Renal pelvis (tissue), 1 donor: ENCODE measurements at regions not wholly inside any gene's neighbourhood (a gene's known extent, or its start where the extent isn't known, plus 50 kb on each side); places are given as distances from the start of the nearest gene placed in this dataset.
"Not testable (repeated sequence)": the region's sequence is repeated elsewhere in the genome, so short reads cannot be mapped to it uniquely, and the experiment has no call there.

Experiments used
- DNase-seq: peaks from one replicate; pipeline ENCODE4 v3.0.0-alpha.2; 2013

- no peak for DNase-seq
Observed at GRCh38 chr14:86221755-86222154, 691.8 kb downstream of the FLRT2 start.

- no peak for DNase-seq
Observed at GRCh38 chr14:86221000-86221399, 691.1 kb downstream of the FLRT2 start.

- DNase-seq = no peak
Observed at GRCh38 chr14:86217523-86217922, 687.6 kb downstream of the FLRT2 start.

- DNase-seq = no peak
Observed at GRCh38 chr14:86203843-86204242, 673.9 kb downstream of the FLRT2 start.

GRCh38 chr14:86196471-86196870, 666.5 kb downstream of the FLRT2 start:
- no peak for DNase-seq

- DNase-seq = no peak
Observed at GRCh38 chr14:86193756-86194155, 663.8 kb downstream of the FLRT2 start.

- DNase-seq = no peak
Observed at GRCh38 chr14:86179980-86180379, 650.0 kb downstream of the FLRT2 start.

GRCh38 chr14:86168371-86168770, 638.4 kb downstream of the FLRT2 start:
- DNase-seq = no peak

- no peak for DNase-seq
Observed at GRCh38 chr14:86166541-86166940, 636.6 kb downstream of the FLRT2 start.

GRCh38 chr14:86153480-86153879, 623.5 kb downstream of the FLRT2 start:
- no peak for DNase-seq

- no peak for DNase-seq
Observed at GRCh38 chr14:86143248-86143647, 613.3 kb downstream of the FLRT2 start.

GRCh38 chr14:86141966-86142365, 612.0 kb downstream of the FLRT2 start:
- DNase-seq = no peak

GRCh38 chr14:86129426-86129825, 599.5 kb downstream of the FLRT2 start:
- no peak for DNase-seq

- no peak for DNase-seq
Observed at GRCh38 chr14:86124328-86124727, 594.4 kb downstream of the FLRT2 start.

- DNase-seq = no peak
Observed at GRCh38 chr14:86115972-86116371, 586.0 kb downstream of the FLRT2 start.

- not testable (repeated sequence) for DNase-seq
Observed at GRCh38 chr14:86110871-86111270, 580.9 kb downstream of the FLRT2 start.

- DNase-seq = no peak
Observed at GRCh38 chr14:86104691-86105265, 574.8 kb downstream of the FLRT2 start.

GRCh38 chr14:86094512-86094911, 564.6 kb downstream of the FLRT2 start:
- DNase-seq = no peak

GRCh38 chr14:86091811-86092210, 561.9 kb downstream of the FLRT2 start:
- no peak for DNase-seq

- DNase-seq = no peak
Observed at GRCh38 chr14:86088156-86088555, 558.2 kb downstream of the FLRT2 start.

GRCh38 chr14:86087377-86087776, 557.4 kb downstream of the FLRT2 start:
- no peak for DNase-seq

GRCh38 chr14:86086962-86087361, 557.0 kb downstream of the FLRT2 start:
- DNase-seq = no peak

- no peak for DNase-seq
Observed at GRCh38 chr14:86084097-86084496, 554.2 kb downstream of the FLRT2 start.

GRCh38 chr14:86083616-86084015, 553.7 kb downstream of the FLRT2 start:
- no peak for DNase-seq
